H9 (cell line): ENCODE measurements at regions not wholly inside any gene's neighbourhood (a gene's known extent, or its start where the extent isn't known, plus 50 kb on each side); places are given as distances from the start of the nearest gene placed in this dataset.
A peak's percentile ranks its signal among the peaks of the same experiment; 100 is the strongest.

Experiments used
- DNase-seq: peaks from one replicate; pipeline ENCODE4 v3.0.0-alpha.2; 2017
- H2AFZ ChIP-seq: one replicate; pipeline ENCODE4 v1.6.1; 2013; ENCODE audit warnings: mild to moderate bottlenecking, low read length, control low read depth, moderate library complexity
- H2AK5ac ChIP-seq: 2 replicates; pipeline ENCODE4 v1.6.1; 2013; ENCODE audit warnings: low read length, control low read depth, mixed read lengths; ENCODE audit not compliant: insufficient read length
- H2BK120ac ChIP-seq: one replicate; pipeline ENCODE4 v1.6.1; 2013; ENCODE audit warnings: low read depth, mild to moderate bottlenecking, low read length, control low read depth, inconsistent platforms; ENCODE audit not compliant: poor library complexity, severe bottlenecking
- H2BK12ac ChIP-seq: 2 replicates; pipeline ENCODE4 v1.6.1; 2013; ENCODE audit warnings: low read length, control low read depth, mixed read lengths, low read depth; ENCODE audit not compliant: insufficient read length
- H2BK15ac ChIP-seq: 2 replicates; pipeline ENCODE4 v1.6.1; 2013; ENCODE audit warnings: low read depth, low read length, control low read depth
- H2BK20ac ChIP-seq: one replicate; pipeline ENCODE4 v1.6.1; 2013; ENCODE audit warnings: low read depth, mild to moderate bottlenecking, low read length, control low read depth, inconsistent platforms; ENCODE audit not compliant: poor library complexity, severe bottlenecking
- H2BK5ac ChIP-seq: 2 replicates; pipeline ENCODE4 v1.6.1; 2013; ENCODE audit warnings: low read length, control low read depth, mixed read lengths; ENCODE audit not compliant: insufficient read length
- H3K14ac ChIP-seq: 2 replicates; pipeline ENCODE4 v1.6.1; 2013; ENCODE audit warnings: low read length, control low read depth; ENCODE audit not compliant: insufficient read depth
- H3K18ac ChIP-seq: 2 replicates; pipeline ENCODE4 v1.6.1; 2013; ENCODE audit warnings: low read depth, mild to moderate bottlenecking, mixed read lengths, low read length, control low read depth; ENCODE audit not compliant: insufficient read length
- H3K23ac ChIP-seq: 2 replicates; pipeline ENCODE4 v1.6.1; 2013; ENCODE audit warnings: low read length, control low read depth, mixed read lengths, low read depth; ENCODE audit not compliant: insufficient read length
- H3K23me2 ChIP-seq: 2 replicates; pipeline ENCODE4 v1.6.1; 2013; ENCODE audit warnings: low read depth, mild to moderate bottlenecking, mixed read lengths, low read length, control low read depth; ENCODE audit not compliant: insufficient read length, poor library complexity, severe bottlenecking
- H3K27ac ChIP-seq: 2 replicates; pipeline ENCODE4 v1.5.1; 2013; ENCODE audit warnings: low read length, control low read depth, mixed read lengths, low read depth; ENCODE audit not compliant: insufficient read length
- H3K27me3 ChIP-seq: 2 replicates; pipeline ENCODE4 v1.6.1; 2013; ENCODE audit warnings: low read length, control low read depth, inconsistent platforms; ENCODE audit not compliant: insufficient read depth
- H3K4ac ChIP-seq: 2 replicates; pipeline ENCODE4 v1.6.1; 2013; ENCODE audit warnings: low read depth, mild to moderate bottlenecking, control low read depth, inconsistent platforms, low read length, moderate library complexity
- H3K4me1 ChIP-seq: 2 replicates; pipeline ENCODE4 v1.6.1; 2013; ENCODE audit warnings: low read length, control low read depth, inconsistent platforms; ENCODE audit not compliant: insufficient read depth
- H3K4me2 ChIP-seq: 2 replicates; pipeline ENCODE4 v1.6.1; 2013; ENCODE audit warnings: low read length, control low read depth, mixed read lengths; ENCODE audit not compliant: insufficient read length, insufficient read depth
- H3K56ac ChIP-seq: 2 replicates; pipeline ENCODE4 v1.6.1; 2013; ENCODE audit warnings: low read depth, mild to moderate bottlenecking, mixed read lengths, low read length, control low read depth; ENCODE audit not compliant: insufficient read length
- H3K79me1 ChIP-seq: 2 replicates; pipeline ENCODE4 v1.6.1; 2013; ENCODE audit warnings: low read depth, mild to moderate bottlenecking, moderate library complexity, low read length, control low read depth, inconsistent platforms; ENCODE audit not compliant: insufficient read depth, poor library complexity, severe bottlenecking
- H3K79me2 ChIP-seq: 2 replicates; pipeline ENCODE4 v1.6.1; 2013; ENCODE audit warnings: low read length, control low read depth, inconsistent platforms; ENCODE audit not compliant: insufficient read depth
- H3K9ac ChIP-seq: 2 replicates; pipeline ENCODE4 v1.6.1; 2013; ENCODE audit warnings: low read length, control low read depth, mixed read lengths; ENCODE audit not compliant: insufficient read length; ENCODE audit errors: extremely low read depth
- H3K9me3 ChIP-seq: one replicate; pipeline ENCODE4 v1.6.1; 2013; ENCODE audit warnings: low read depth, low read length, inconsistent platforms; ENCODE audit not compliant: control insufficient read depth
- H3T11ph ChIP-seq: one replicate; pipeline ENCODE4 v1.6.1; 2013; ENCODE audit warnings: mild to moderate bottlenecking, low read length, control low read depth, inconsistent platforms
- H4K20me1 ChIP-seq: one replicate; pipeline ENCODE4 v1.6.1; 2013; ENCODE audit not compliant: control insufficient read depth, insufficient read length, insufficient read depth
- H4K5ac ChIP-seq: 2 replicates; pipeline ENCODE4 v1.6.1; 2013; ENCODE audit warnings: low read depth, mild to moderate bottlenecking, mixed read lengths, low read length, control low read depth; ENCODE audit not compliant: insufficient read length
- H4K8ac ChIP-seq: replicated peaks from 2 replicates; pipeline ENCODE4 v1.6.1; 2013; ENCODE audit warnings: low read length, control low read depth, mixed read lengths, low read depth; ENCODE audit not compliant: insufficient read length
- H4K91ac ChIP-seq: 2 replicates; pipeline ENCODE4 v1.6.1; 2013; ENCODE audit warnings: low read depth, mild to moderate bottlenecking, moderate library complexity, mixed read lengths, low read length, control low read depth; ENCODE audit not compliant: insufficient read length
- H3K27ac Mint-ChIP-seq, 3 experiments: 2 replicates in 2 of 3; 3 replicates in 1 of 3; pipeline ENCODE4 v1.8.0; 2020 to 2021; ENCODE audit warnings: mixed read lengths in 3 of 3, mild to moderate bottlenecking in 1 of 3, moderate library complexity in 1 of 3
- H3K27me3 Mint-ChIP-seq: 2 replicates; pipeline ENCODE4 v1.8.0; 2021; ENCODE audit warnings: low read depth, mild to moderate bottlenecking, moderate library complexity, mixed read lengths
- H3K36me3 Mint-ChIP-seq, 3 experiments: 2 replicates in 2 of 3; 3 replicates in 1 of 3; pipeline ENCODE4 v1.8.0; 2020 to 2021; ENCODE audit warnings: low read depth in 3 of 3, mixed read lengths in 3 of 3; ENCODE audit not compliant: insufficient read depth in 1 of 3
- H3K4me1 Mint-ChIP-seq, 2 experiments: 2 replicates each; pipeline ENCODE4 v1.8.0; 2020; ENCODE audit warnings: mixed read lengths in 2 of 2
- H3K4me3 Mint-ChIP-seq, 2 experiments: 2 replicates in 1 of 2; 3 replicates in 1 of 2; pipeline ENCODE4 v1.8.0; 2020 to 2021; ENCODE audit warnings: mild to moderate bottlenecking in 2 of 2, mixed read lengths in 2 of 2, moderate library complexity in 1 of 2
- H3K9me3 Mint-ChIP-seq, 2 experiments: 2 replicates in 1 of 2; 3 replicates in 1 of 2; pipeline ENCODE4 v1.8.0; 2020; ENCODE audit warnings: mild to moderate bottlenecking in 2 of 2, mixed read lengths in 2 of 2, moderate library complexity in 1 of 2
- WGBS: extraction: QIAGEN DNeasy Blood & Tissue Kit; methylation state at CpG from one replicate; pipeline ENCODE4 v1.1.7; 2013; ENCODE audit warnings: missing lambda C conversion rate, low lambda C conversion rate, mixed read lengths; ENCODE audit not compliant: insufficient read length; ENCODE audit errors: extremely low coverage; 5-methylcytosine and 5-hydroxymethylcytosine counted together
- TF ChIP-seq, protein P1 (sequence below): fragments of 200-600 bp; sonication (generic); conservative IDR thresholded peaks from 3 replicates; pipeline ENCODE4 v1.8.0; 2021; ENCODE audit warnings: antibody characterized with exemption, mild to moderate bottlenecking

DNA sequence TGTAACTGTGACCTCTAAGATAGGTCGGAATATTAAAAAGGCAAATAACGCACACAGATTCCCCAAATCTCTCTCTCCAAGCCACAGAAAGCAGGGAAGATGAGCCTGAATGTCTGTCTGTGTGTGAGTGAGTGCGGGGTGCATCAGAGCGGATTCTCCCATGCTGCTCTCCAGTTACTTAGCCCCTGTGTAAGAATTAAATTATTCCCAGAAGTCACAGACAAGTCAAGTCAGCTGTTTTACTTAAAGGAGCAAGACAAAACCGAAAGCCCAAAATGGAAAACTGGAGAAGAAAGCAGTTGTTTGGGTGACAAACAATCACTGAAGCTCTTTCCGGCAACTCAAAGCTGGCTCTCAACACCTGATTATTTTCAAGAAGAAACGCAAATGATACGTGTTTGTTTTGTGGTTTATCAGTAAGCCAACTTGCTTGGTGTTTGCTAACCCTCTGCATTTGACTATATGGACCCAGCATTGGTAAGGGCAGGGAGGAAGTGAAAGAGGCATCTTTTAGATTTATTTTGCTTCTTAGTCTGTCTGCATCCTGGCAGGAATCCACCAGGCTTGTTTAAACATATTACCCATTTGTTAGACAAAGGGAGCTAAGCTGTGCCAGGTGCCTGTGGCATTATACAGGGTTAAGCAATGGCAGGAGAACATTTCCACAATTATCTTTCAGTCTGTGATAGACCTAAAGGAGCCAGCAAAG lies 121.5 kb upstream of the CREB1 start:
- Histone ChIP-seq H2BK120ac (no peak overlapping the region), H4K91ac (no peak overlapping the region), H3T11ph (no peak overlapping the region), H2BK20ac (no peak overlapping the region), H3K18ac (no peak overlapping the region), H3K4me1 (peaks cover 11% of the 10 kb centered on the region; the same call in 1 of the 2 replicates), H4K8ac (no peak overlapping the region), H2AFZ (no peak overlapping the region), H3K9me3 (no peaks in the 10 kb centered on the region), H3K4me2 (no peak overlapping the region), H4K20me1 (no peaks in the 10 kb centered on the region), H3K23ac (no peak overlapping the region), H3K79me2 (no peaks in the 10 kb centered on the region), H2BK5ac (no peak overlapping the region), H3K27me3 (no peaks in the 10 kb centered on the region), H2BK15ac (no peak overlapping the region), H2BK12ac (no peak overlapping the region), H3K27ac (no peak overlapping the region), H3K14ac (no peak overlapping the region), H3K23me2 (no peaks in the 10 kb centered on the region), H3K79me1 (no peaks in the 10 kb centered on the region), H2AK5ac (no peak overlapping the region), H3K56ac (no peak overlapping the region), H3K9ac (no peak overlapping the region), H4K5ac (no peak overlapping the region), H3K4ac (no peak overlapping the region)
- Mint-ChIP-seq H3K27ac (peak overlapping the region; percentile 3 to 31 (median 9)), H3K4me1 (peaks cover 44 to 49% of the 10 kb centered on the region in 2 experiments), H3K4me3 (peak overlapping the region in 1 of 2 experiments; percentile 1; a peak in 1 of 5 replicates), H3K9me3 (no peaks in the 10 kb centered on the region), H3K36me3 (no peaks in the 10 kb centered on the region), H3K27me3 (no peaks in the 10 kb centered on the region)
- no CpG with 5 or more reads among the region's 8 CpGs for WGBS
- DNase-seq, result no peak
- TF ChIP-seq, protein P1, sequence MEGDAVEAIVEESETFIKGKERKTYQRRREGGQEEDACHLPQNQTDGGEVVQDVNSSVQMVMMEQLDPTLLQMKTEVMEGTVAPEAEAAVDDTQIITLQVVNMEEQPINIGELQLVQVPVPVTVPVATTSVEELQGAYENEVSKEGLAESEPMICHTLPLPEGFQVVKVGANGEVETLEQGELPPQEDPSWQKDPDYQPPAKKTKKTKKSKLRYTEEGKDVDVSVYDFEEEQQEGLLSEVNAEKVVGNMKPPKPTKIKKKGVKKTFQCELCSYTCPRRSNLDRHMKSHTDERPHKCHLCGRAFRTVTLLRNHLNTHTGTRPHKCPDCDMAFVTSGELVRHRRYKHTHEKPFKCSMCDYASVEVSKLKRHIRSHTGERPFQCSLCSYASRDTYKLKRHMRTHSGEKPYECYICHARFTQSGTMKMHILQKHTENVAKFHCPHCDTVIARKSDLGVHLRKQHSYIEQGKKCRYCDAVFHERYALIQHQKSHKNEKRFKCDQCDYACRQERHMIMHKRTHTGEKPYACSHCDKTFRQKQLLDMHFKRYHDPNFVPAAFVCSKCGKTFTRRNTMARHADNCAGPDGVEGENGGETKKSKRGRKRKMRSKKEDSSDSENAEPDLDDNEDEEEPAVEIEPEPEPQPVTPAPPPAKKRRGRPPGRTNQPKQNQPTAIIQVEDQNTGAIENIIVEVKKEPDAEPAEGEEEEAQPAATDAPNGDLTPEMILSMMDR, result no peak
